ENCODE measurements at regions not wholly inside any gene's neighbourhood (a gene's known extent, or its start where the extent isn't known, plus 50 kb on each side); places are given as distances from the start of the nearest gene placed in this dataset.

- in situ Hi-C loops (cut with MboI; ENCODE audit: low pct_ligation_motif_present in 1 of 4, low pct_unique_long_range_greater_than_20kb in 1 of 4, low sequenced_read_pairs in 3 of 4): no loop called here
- DNase-seq: no peak
- no peaks in the 10 kb centered on the region for H3K36me3 ChIP-seq
- H3K27ac ChIP-seq: no peak overlapping the region
- intact Hi-C loops (cut with DNase I; ENCODE audit: low total_unique reads): no loop called here
- no peaks in the 10 kb centered on the region for H3K9me3 ChIP-seq
- 20 to 67% methylated on average over 1 of the region's 1 CpG for WGBS, 2 donors (ENCODE audit: low coverage in 1 of 2)
- no peaks in the 10 kb centered on the region for H3K4me1 ChIP-seq
- TF ChIP-seq CTCF (IDR thresholded peaks at IDR 0.05): no peak
- no peak for TF ChIP-seq POLR2A (IDR thresholded peaks at IDR 0.05)
- TF ChIP-seq EP300 (IDR thresholded peaks at IDR 0.05; ENCODE audit: low read depth): no peak
- TF ChIP-seq POLR2AphosphoS5 (IDR thresholded peaks at IDR 0.05): no peak
- peaks cover 46% of the 10 kb centered on the region for H3K27me3 ChIP-seq
- no peak overlapping the region for H3K4me3 ChIP-seq
Observed at GRCh38 chr1:22297999-22298398, 153.7 kb upstream of the ZBTB40 start.

- intact Hi-C loops (cut with DNase I; ENCODE audit: low total_unique reads): no loop called here
Observed at GRCh38 chr1:22303816-22304215, 147.8 kb upstream of the ZBTB40 start.

GRCh38 chr1:22309572-22309971 is 142.1 kb upstream of the ZBTB40 start:
- TF ChIP-seq POLR2A (IDR thresholded peaks at IDR 0.05) (no peak), EP300 (IDR thresholded peaks at IDR 0.05; ENCODE audit: low read depth) (no peak), POLR2AphosphoS5 (IDR thresholded peaks at IDR 0.05) (no peak), CTCF (IDR thresholded peaks at IDR 0.05) (no peak)
- H3K27me3 ChIP-seq: peaks cover 22% of the 10 kb centered on the region
- no peaks in the 10 kb centered on the region for H3K36me3 ChIP-seq
- intact Hi-C loops (cut with DNase I; ENCODE audit: low total_unique reads) (no loop called here), in situ Hi-C loops (cut with MboI; ENCODE audit: low pct_ligation_motif_present in 1 of 4, low pct_unique_long_range_greater_than_20kb in 1 of 4, low sequenced_read_pairs in 3 of 4) (no loop called here)
- WGBS, 2 donors (ENCODE audit: low coverage in 1 of 2): 65 to 76% methylated on average over 2 of the region's 2 CpGs
- H3K27ac ChIP-seq: no peak overlapping the region
- H3K4me3 ChIP-seq: no peak overlapping the region
- DNase-seq: no peak
- H3K9me3 ChIP-seq: no peaks in the 10 kb centered on the region
- H3K4me1 ChIP-seq: no peaks in the 10 kb centered on the region

More at GRCh38 chr1:22303816-22304215, 147.8 kb upstream of the ZBTB40 start:
- Histone ChIP-seq H3K4me3 (no peak overlapping the region), H3K36me3 (no peaks in the 10 kb centered on the region), H3K4me1 (no peaks in the 10 kb centered on the region), H3K27me3 (peaks cover 54% of the 10 kb centered on the region), H3K27ac (no peak overlapping the region), H3K9me3 (peaks cover 0 to 12% of the 10 kb centered on the region in 2 donors)
- in situ Hi-C loops (cut with MboI; ENCODE audit: low pct_ligation_motif_present in 1 of 4, low pct_unique_long_range_greater_than_20kb in 1 of 4, low sequenced_read_pairs in 3 of 4): no loop called here
- no peak for DNase-seq
- TF ChIP-seq EP300 (IDR thresholded peaks at IDR 0.05; ENCODE audit: low read depth): no peak
- TF ChIP-seq CTCF (IDR thresholded peaks at IDR 0.05): no peak
- TF ChIP-seq POLR2AphosphoS5 (IDR thresholded peaks at IDR 0.05): no peak
- TF ChIP-seq POLR2A (IDR thresholded peaks at IDR 0.05): no peak

- TF ChIP-seq CTCF (IDR thresholded peaks at IDR 0.05): no peak
- TF ChIP-seq EP300 (IDR thresholded peaks at IDR 0.05; ENCODE audit: low read depth): no peak
- no peaks in the 10 kb centered on the region for H3K9me3 ChIP-seq
- in situ Hi-C loops (cut with MboI; ENCODE audit: low pct_ligation_motif_present in 1 of 4, low pct_unique_long_range_greater_than_20kb in 1 of 4, low sequenced_read_pairs in 3 of 4) (no loop called here), intact Hi-C loops (cut with DNase I; ENCODE audit: low total_unique reads) (no loop called here)
- DNase-seq: no peak
- H3K27ac ChIP-seq: no peak overlapping the region
- no peak overlapping the region for H3K4me3 ChIP-seq
- no peaks in the 10 kb centered on the region for H3K36me3 ChIP-seq
- H3K4me1 ChIP-seq: no peaks in the 10 kb centered on the region
- H3K27me3 ChIP-seq: peaks cover 6% of the 10 kb centered on the region
- WGBS, 2 donors (ENCODE audit: low coverage in 1 of 2): 84 to 91% methylated on average over 6 of the region's 6 CpGs
Observed at GRCh38 chr1:22311461-22311860, 140.2 kb upstream of the ZBTB40 start.
